Lower leg skin (tissue), 4 donors: ENCODE measurements at regions not wholly inside any gene's neighbourhood (a gene's known extent, or its start where the extent isn't known, plus 50 kb on each side); places are given as distances from the start of the nearest gene placed in this dataset.

Source experiments
- DNase-seq, 2 donors: peaks; one replicate each; pipeline ENCODE4 v3.0.0-alpha.2; 2019; ENCODE audit warnings: low spot score in 2 of 2
- H3K4me3 ChIP-seq: fragments of 200-600 bp; sonication (generic); 2 replicates; pipeline ENCODE4 v1.5.1; 2017; ENCODE audit warnings: mild to moderate bottlenecking, low read depth; ENCODE audit not compliant: poor library complexity, severe bottlenecking
- POLR2A ChIP-seq, 2 donors: fragments of 450-650 bp; IDR thresholded peaks; one replicate each; pipeline ENCODE4 v1.6.1; 2016 to 2017; ENCODE audit warnings: antibody characterized with exemption in 2 of 2, mild to moderate bottlenecking in 1 of 2, moderate library complexity in 1 of 2
- WGBS, 2 donors: methylation state at CpG; one replicate each; pipeline ENCODE4 v1.1.5; 2018; 5-methylcytosine and 5-hydroxymethylcytosine counted together
- intact Hi-C: fragments of 100-400 bp; cut with DNase I; formaldehyde crosslinking; loops from one replicate; pipeline ENCODE4 v1.15.0; 2023; ENCODE audit warnings: low total_unique reads
- TF ChIP-seq, protein P1 (sequence below), 3 donors: fragments of 450-650 bp; IDR thresholded peaks; one replicate each; pipeline ENCODE4 v1.5.1; 2016; ENCODE audit warnings: antibody characterized with exemption in 3 of 3, mild to moderate bottlenecking in 3 of 3, moderate library complexity in 2 of 3

DNA sequence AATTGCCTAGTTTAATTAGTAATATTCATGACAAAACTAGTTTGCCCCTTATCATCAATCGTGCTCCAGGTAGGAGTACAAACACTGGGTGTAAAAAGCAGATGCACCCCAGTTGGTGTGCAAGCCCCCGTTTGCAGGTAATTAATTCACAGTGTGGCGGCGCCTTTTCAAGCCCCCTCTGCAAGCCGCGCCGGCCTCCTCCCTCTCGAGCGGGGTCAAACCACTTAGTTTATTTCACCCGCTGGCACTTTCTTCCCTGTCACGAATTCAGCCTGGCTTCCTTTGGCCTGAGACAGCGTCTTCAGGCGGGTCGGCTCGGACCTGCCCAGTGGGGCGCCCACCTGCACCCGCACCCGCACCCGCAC is 64.7 kb upstream of the MAPRE2 start:
- WGBS, 2 donors = 0 to 2% methylated on average over 13 to 18 of the region's 19 CpGs
- no peak for DNase-seq
- no peak for TF ChIP-seq POLR2A (IDR thresholded peaks at IDR 0.05)
- TF ChIP-seq, protein P1, sequence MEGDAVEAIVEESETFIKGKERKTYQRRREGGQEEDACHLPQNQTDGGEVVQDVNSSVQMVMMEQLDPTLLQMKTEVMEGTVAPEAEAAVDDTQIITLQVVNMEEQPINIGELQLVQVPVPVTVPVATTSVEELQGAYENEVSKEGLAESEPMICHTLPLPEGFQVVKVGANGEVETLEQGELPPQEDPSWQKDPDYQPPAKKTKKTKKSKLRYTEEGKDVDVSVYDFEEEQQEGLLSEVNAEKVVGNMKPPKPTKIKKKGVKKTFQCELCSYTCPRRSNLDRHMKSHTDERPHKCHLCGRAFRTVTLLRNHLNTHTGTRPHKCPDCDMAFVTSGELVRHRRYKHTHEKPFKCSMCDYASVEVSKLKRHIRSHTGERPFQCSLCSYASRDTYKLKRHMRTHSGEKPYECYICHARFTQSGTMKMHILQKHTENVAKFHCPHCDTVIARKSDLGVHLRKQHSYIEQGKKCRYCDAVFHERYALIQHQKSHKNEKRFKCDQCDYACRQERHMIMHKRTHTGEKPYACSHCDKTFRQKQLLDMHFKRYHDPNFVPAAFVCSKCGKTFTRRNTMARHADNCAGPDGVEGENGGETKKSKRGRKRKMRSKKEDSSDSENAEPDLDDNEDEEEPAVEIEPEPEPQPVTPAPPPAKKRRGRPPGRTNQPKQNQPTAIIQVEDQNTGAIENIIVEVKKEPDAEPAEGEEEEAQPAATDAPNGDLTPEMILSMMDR (IDR thresholded peaks at IDR 0.05) = no peak
- intact Hi-C loops = no loop called here
- peak overlapping the region; percentile 58 for H3K4me3 ChIP-seq

DNA sequence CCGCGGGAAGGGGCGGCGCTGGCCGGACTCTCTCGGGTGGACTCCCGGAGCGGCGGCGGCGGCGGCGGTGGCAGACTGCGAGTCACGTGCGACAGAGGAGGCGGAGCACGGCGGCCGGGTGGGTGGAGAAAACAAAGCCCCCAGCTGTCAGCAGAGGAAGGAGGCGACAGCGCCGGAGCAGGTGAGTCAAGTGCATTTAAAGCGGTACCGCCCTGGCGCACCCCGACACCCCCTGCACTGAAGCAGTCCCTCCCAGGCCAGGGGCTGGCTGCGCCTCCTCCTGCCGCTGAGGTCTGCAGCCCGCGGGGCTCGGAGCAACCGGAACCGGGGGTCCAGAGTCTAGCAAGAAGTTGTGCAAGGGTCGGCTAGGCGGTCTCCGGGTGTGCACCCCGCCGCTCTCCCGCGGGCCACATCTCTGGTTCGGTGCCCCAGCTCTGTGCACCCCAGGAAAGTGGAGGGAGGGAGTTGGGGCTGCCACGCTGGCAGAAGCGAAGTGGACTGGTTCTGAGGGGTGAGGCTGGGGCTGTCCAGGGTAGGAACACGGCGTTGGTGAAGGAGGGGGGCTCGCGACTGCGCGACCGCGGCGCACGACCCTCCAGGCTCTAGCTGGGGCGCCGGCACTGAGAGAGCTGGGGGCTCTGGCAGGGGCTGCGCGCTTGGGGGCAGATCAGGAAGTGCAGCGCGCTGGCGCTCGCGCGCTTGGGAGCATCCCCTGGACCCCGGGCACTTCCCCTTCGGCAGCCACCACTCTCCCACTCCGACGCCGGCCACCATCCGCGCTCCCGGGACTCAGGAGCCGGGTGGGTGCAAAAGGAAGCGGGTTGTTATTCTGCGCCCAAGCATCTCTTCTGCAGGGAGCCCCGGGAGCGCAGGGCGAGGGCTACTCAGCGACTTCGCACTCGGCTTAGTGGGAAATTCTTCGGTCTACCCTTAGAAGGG is 64.0 kb upstream of the MAPRE2 start:
- WGBS, 2 donors = 1 to 2% methylated on average over 36 to 71 of the region's 82 CpGs
- peak; percentile 56 to 96 for DNase-seq
- TF ChIP-seq, protein P1 (IDR thresholded peaks at IDR 0.05) = no peak
- TF ChIP-seq POLR2A (IDR thresholded peaks at IDR 0.05) = no peak
- intact Hi-C loops = no loop called here
- peak overlapping the region; percentile 58 for H3K4me3 ChIP-seq

DNA sequence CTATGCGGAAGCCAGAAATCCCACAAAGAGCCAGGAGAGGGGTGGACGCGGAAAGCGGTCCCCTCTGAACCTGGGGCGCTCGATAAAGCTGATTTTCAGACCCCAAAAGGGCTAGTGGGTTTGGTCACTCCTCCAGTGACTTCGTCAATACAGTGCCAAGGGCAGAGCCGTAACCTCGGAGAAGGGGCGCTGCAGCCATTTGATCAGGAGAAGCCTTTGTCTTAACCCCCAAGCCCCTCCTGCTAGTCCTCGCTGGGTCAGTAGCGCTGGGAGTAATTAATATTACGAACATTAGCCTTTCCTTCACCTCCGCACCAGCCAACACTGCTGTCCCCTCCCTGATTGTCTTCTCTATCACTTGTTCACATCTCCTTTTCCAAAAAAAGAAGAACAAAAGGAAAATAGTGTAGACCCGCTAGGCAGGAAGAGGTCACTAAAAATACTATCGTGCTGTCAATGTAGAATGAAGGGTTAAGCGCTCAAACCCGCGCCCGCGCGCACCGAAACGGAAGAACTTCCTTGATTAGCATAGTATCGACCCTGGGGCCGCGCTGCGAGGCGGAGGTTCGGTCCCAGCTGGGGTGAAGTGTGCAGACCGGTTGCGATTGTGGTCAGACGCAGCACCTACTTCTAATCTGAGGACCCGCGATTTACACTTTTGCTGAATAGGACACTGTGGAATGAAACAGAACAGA is 63.2 kb upstream of the MAPRE2 start:
- intact Hi-C loops = no loop called here
- WGBS, 2 donors = 0% methylated on average over 35 of the region's 35 CpGs
- TF ChIP-seq, protein P1 (IDR thresholded peaks at IDR 0.05) = no peak
- no peak for TF ChIP-seq POLR2A (IDR thresholded peaks at IDR 0.05)

DNA sequence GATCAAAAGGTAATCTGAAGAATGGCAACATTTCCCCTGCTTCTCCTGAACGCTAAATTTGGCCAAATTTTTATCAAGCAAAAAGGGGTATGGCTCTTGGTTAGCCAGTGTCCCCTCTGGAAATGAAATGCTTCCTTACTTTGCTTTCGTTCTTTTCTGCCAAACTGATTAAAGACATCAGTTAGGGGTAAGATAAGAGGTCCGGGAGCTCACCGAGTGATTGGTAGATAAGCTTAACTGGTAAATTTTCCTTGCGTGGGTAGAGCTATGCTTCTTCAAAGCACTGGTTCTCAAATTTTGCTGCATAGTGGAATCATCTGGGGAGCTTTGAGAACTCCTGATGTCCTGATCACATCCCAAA is 62.7 kb upstream of the MAPRE2 start:
- H3K4me3 ChIP-seq = peak overlapping the region; percentile 58
- TF ChIP-seq POLR2A (IDR thresholded peaks at IDR 0.05) = no peak
- TF ChIP-seq, protein P1 (IDR thresholded peaks at IDR 0.05) = no peak
- no peak for DNase-seq
- intact Hi-C loops = no loop called here
- WGBS, 2 donors = 1% methylated on average over 5 of the region's 5 CpGs

More for the DNA sequence above, 63.2 kb upstream of the MAPRE2 start:
- peak overlapping the region; percentile 58 for H3K4me3 ChIP-seq
- peak; percentile 22 to 89 for DNase-seq

DNA sequence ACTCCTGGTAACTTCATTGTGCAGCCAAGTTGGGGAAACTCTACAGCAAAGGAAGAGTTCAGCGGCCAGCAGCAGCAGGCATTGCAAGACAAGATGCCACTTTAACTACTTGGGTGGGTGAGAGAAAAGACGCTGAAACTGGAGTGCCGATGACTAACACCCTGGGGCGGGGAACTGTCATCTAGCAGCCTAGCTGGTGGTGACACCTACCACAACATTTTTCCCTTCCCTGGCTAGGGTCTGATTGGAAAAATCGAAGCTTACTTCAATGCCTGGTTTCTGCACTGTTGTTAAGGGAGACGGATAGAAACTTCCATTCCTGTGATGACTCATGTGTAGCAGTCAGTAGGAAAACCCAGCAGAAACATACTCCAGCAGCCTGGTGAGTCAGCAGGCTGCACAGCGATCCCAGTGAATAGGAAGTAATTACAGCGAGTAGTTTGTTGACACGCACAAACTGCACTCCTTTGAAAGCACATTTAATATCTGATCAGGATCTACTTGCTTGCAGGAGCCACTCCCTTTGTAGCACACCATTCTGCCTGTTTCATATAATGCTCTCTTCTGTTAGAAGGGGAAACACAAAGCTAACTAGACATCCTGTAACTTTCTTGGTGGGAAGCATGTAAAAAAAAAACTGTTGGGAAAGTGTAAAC is 62.1 kb upstream of the MAPRE2 start:
- intact Hi-C loops = no loop called here
- TF ChIP-seq, protein P1 (IDR thresholded peaks at IDR 0.05) = no peak
- no peak for TF ChIP-seq POLR2A (IDR thresholded peaks at IDR 0.05)
- no peak overlapping the region for H3K4me3 ChIP-seq
- peak; percentile 76 to 89 for DNase-seq
- WGBS, 2 donors = 1% methylated on average over 9 of the region's 9 CpGs
